WTC11 (cell line): ENCODE measurements at regions not wholly inside any gene's neighbourhood (a gene's known extent, or its start where the extent isn't known, plus 50 kb on each side); places are given as distances from the start of the nearest gene placed in this dataset.

Experiments used
- CBFB ChIP-seq: sonication (generic); formaldehyde crosslinking; IDR thresholded peaks from 2 replicates; pipeline ENCODE4 v1.8.1; 2022; ENCODE audit warnings: mild to moderate bottlenecking, low read depth, missing genetic modification reagents
- CTCF ChIP-seq: fragments of 200-600 bp; IDR thresholded peaks from 2 replicates; pipeline ENCODE4 v1.8.0; 2022; ENCODE audit warnings: antibody characterized with exemption
- JAZF1 ChIP-seq: fragments of 250-450 bp; sonication (Bioruptor Pico); IDR thresholded peaks from 2 replicates; pipeline ENCODE4 v1.9.0; 2021; ENCODE audit warnings: moderate library complexity, mild to moderate bottlenecking, inconsistent platforms
- ZNF263 ChIP-seq: sonication (generic); formaldehyde crosslinking; IDR thresholded peaks from 2 replicates; pipeline ENCODE4 v1.8.1; 2022; ENCODE audit warnings: low read depth, mild to moderate bottlenecking, moderate library complexity, missing genetic modification reagents

- TF ChIP-seq ZNF263 (no peak), CBFB (no peak), CTCF (no peak), JAZF1 (no peak)
Measured at GRCh38 chr4:177235026-177235425, 74.6 kb upstream of the NEIL3 start.
